Transverse colon (tissue), 4 donors: ENCODE measurements at regions not wholly inside any gene's neighbourhood (a gene's known extent, or its start where the extent isn't known, plus 50 kb on each side); places are given as distances from the start of the nearest gene placed in this dataset.
A peak's percentile ranks its signal among the peaks of the same experiment; 100 is the strongest.

Source experiments
- DNase-seq: peaks from one replicate; pipeline ENCODE4 v3.0.0-alpha.2; 2019
- H3K27ac ChIP-seq, 4 donors: fragments of 200-600 bp; sonication (generic); 2 replicates each; pipeline ENCODE4 v1.5.1; 2016 to 2018; ENCODE audit warnings: inconsistent platforms in 4 of 4
- H3K27me3 ChIP-seq: fragments of 200-600 bp; sonication (generic); 2 replicates; pipeline ENCODE4 v1.5.1; 2017; ENCODE audit warnings: inconsistent platforms
- H3K36me3 ChIP-seq, 4 donors: fragments of 200-600 bp; sonication (generic); 2 replicates each; pipeline ENCODE4 v1.5.1; 2017 to 2019; ENCODE audit warnings: inconsistent platforms in 4 of 4
- H3K4me1 ChIP-seq, 4 donors: fragments of 200-600 bp; sonication (generic); 2 replicates each; pipeline ENCODE4 v1.5.1; 2017 to 2020; ENCODE audit warnings: inconsistent platforms in 4 of 4
- H3K4me3 ChIP-seq, 4 donors: fragments of 200-600 bp; sonication (generic); 1 replicate in 1 of 4; 2 replicates in 3 of 4; pipeline versions ENCODE4 v1.5.1 to v1.6.1; 2017 to 2019; ENCODE audit warnings: inconsistent platforms in 4 of 4
- H3K9me3 ChIP-seq, 2 donors: fragments of 200-600 bp; sonication (generic); 2 replicates each; pipeline ENCODE4 v1.5.1; 2017 to 2019; ENCODE audit warnings: inconsistent platforms in 2 of 2
- CTCF ChIP-seq, 5 experiments: fragments of 200-600 bp in 3 of 5; fragments of 450-650 bp in 2 of 5; sonication (generic) in 3 of 5; IDR thresholded peaks; 1 replicate in 2 of 5; 2 replicates in 3 of 5; pipeline ENCODE4 v1.5.1; 2016 to 2017; ENCODE audit warnings: antibody characterized with exemption in 5 of 5, inconsistent platforms in 3 of 5, mild to moderate bottlenecking in 2 of 5, moderate library complexity in 1 of 5
- EP300 ChIP-seq: sonication (generic); formaldehyde crosslinking; IDR thresholded peaks from one replicate; pipeline ENCODE4 v1.6.1; 2017; ENCODE audit warnings: antibody characterized with exemption, low read depth
- POLR2A ChIP-seq: fragments of 450-650 bp; IDR thresholded peaks from one replicate; pipeline ENCODE4 v1.6.1; 2016; ENCODE audit warnings: antibody characterized with exemption, mild to moderate bottlenecking, moderate library complexity
- POLR2AphosphoS5 ChIP-seq, 3 donors: sonication (generic); formaldehyde crosslinking; IDR thresholded peaks; one replicate each; pipeline ENCODE4 v1.6.1; 2016; ENCODE audit warnings: antibody characterized with exemption in 3 of 3
- WGBS, 2 donors: methylation state at CpG; one replicate each; pipeline ENCODE4 v1.1.5; 2018; ENCODE audit warnings: low coverage in 1 of 2; 5-methylcytosine and 5-hydroxymethylcytosine counted together
- in situ Hi-C, 4 donors: fragments of 200-750 bp; cut with MboI; loops; one replicate each; pipeline versions ENCODE4 v1.15.0 to v1.15.1; 2017; ENCODE audit warnings: low sequenced_read_pairs in 3 of 4, low pct_ligation_motif_present in 1 of 4, low pct_unique_long_range_greater_than_20kb in 1 of 4
- intact Hi-C: fragments of 100-400 bp; cut with DNase I; formaldehyde crosslinking; loops from one replicate; pipeline ENCODE4 v1.15.1; 2023; ENCODE audit warnings: low total_unique reads

GRCh38 chr12:124501827-124502226, 65.6 kb downstream of the NCOR2 start:
- H3K4me1 ChIP-seq = peaks cover 40 to 73% (median 62%) of the 10 kb centered on the region in 4 donors
- WGBS, 2 donors = 42% methylated on average over 16 of the region's 16 CpGs; no CpG with 5 or more reads in 1 of the 2 donors
- no peak for DNase-seq

GRCh38 chr12:124501112-124501561, 66.3 kb downstream of the NCOR2 start:
- in situ Hi-C loops (no loop called here), intact Hi-C loops (no loop called here)
- H3K9me3 ChIP-seq = no peaks in the 10 kb centered on the region
- H3K36me3 ChIP-seq = no peaks in the 10 kb centered on the region
- H3K27ac ChIP-seq = peak overlapping the region in 3 of 4 donors; percentile 16 to 58 (median 52)
- no peaks in the 10 kb centered on the region for H3K27me3 ChIP-seq
- WGBS, 2 donors = 60 to 84% methylated on average over 1 to 17 of the region's 17 CpGs
- no peak for DNase-seq
- H3K4me1 ChIP-seq = peaks cover 38 to 68% (median 59%) of the 10 kb centered on the region in 4 donors
- TF ChIP-seq CTCF (IDR thresholded peaks at IDR 0.05) (no peak), POLR2A (no peak), POLR2AphosphoS5 (IDR thresholded peaks at IDR 0.05) (no peak), EP300 (no peak)
- H3K4me3 ChIP-seq = no peak overlapping the region

More at GRCh38 chr12:124501827-124502226, 65.6 kb downstream of the NCOR2 start:
- peak overlapping the region in 2 of 4 donors; percentile 40 to 52 for H3K27ac ChIP-seq
- intact Hi-C loops (no loop called here), in situ Hi-C loops (no loop called here)
- H3K27me3 ChIP-seq = no peaks in the 10 kb centered on the region
- no peak for TF ChIP-seq EP300
- no peak for TF ChIP-seq POLR2AphosphoS5 (IDR thresholded peaks at IDR 0.05)
- no peak for TF ChIP-seq CTCF (IDR thresholded peaks at IDR 0.05)
- no peak for TF ChIP-seq POLR2A
- no peak overlapping the region for H3K4me3 ChIP-seq
- no peaks in the 10 kb centered on the region for H3K9me3 ChIP-seq
- H3K36me3 ChIP-seq = no peaks in the 10 kb centered on the region

- DNase-seq = no peak
- Histone ChIP-seq H3K36me3 (no peaks in the 10 kb centered on the region), H3K4me3 (no peak overlapping the region), H3K27me3 (no peaks in the 10 kb centered on the region), H3K9me3 (no peaks in the 10 kb centered on the region), H3K4me1 (peaks cover 33 to 55% (median 51%) of the 10 kb centered on the region in 4 donors), H3K27ac (peak overlapping the region; percentile 58 to 71 (median 68))
- intact Hi-C loops = no loop called here
- TF ChIP-seq EP300 (no peak), POLR2A (no peak), POLR2AphosphoS5 (IDR thresholded peaks at IDR 0.05) (no peak)
- in situ Hi-C loops = no loop called here
- 94 to 100% methylated on average over 3 to 11 of the region's 11 CpGs for WGBS, 2 donors
These were observed 67.5 kb downstream of the NCOR2 start for GRCh38 chr12:124499898-124500244.

- no peaks in the 10 kb centered on the region for H3K27me3 ChIP-seq
- H3K4me3 ChIP-seq = no peak overlapping the region
- no peak for DNase-seq
- no peak for TF ChIP-seq POLR2A
- no peak for TF ChIP-seq CTCF (IDR thresholded peaks at IDR 0.05)
- TF ChIP-seq POLR2AphosphoS5 (IDR thresholded peaks at IDR 0.05) = no peak
- TF ChIP-seq EP300 = no peak
- peaks cover 33 to 51% (median 49%) of the 10 kb centered on the region in 4 donors for H3K4me1 ChIP-seq
- H3K36me3 ChIP-seq = no peaks in the 10 kb centered on the region
- WGBS, 2 donors = 92 to 94% methylated on average over 6 to 20 of the region's 20 CpGs
- in situ Hi-C loops = no loop called here
- intact Hi-C loops = no loop called here
- no peaks in the 10 kb centered on the region for H3K9me3 ChIP-seq
- peak overlapping the region; percentile 58 to 71 (median 68) for H3K27ac ChIP-seq
These were observed 68.1 kb downstream of the NCOR2 start for GRCh38 chr12:124499190-124499753.
